ENCODE measurements at regions not wholly inside any gene's neighbourhood (a gene's known extent, or its start where the extent isn't known, plus 50 kb on each side); places are given as distances from the start of the nearest gene placed in this dataset.

DNA sequence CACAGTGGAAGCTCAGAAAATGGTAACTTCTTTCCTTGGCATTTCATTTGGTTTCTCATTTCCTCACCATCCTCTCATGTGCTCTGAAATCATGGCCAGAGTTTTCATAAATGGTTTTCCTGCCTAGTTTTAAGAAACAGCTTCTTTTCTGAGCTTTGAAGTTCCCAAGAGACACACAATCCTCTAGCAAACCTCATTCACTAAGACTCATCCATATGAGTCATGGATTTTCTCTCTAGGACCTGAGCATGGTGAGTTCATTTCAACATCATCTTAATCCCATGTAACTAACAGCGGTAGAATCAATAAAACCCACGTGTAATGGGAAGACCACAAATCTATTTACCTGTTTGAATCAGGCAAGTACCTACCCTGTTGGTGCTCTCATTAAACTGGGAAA lies 274.5 kb upstream of the LRTM1 start:
- H3K36me3 Mint-ChIP-seq (ENCODE audit: low read depth, unreplicated experiment) = no peaks in the 10 kb centered on the region
- TF ChIP-seq, protein P1, sequence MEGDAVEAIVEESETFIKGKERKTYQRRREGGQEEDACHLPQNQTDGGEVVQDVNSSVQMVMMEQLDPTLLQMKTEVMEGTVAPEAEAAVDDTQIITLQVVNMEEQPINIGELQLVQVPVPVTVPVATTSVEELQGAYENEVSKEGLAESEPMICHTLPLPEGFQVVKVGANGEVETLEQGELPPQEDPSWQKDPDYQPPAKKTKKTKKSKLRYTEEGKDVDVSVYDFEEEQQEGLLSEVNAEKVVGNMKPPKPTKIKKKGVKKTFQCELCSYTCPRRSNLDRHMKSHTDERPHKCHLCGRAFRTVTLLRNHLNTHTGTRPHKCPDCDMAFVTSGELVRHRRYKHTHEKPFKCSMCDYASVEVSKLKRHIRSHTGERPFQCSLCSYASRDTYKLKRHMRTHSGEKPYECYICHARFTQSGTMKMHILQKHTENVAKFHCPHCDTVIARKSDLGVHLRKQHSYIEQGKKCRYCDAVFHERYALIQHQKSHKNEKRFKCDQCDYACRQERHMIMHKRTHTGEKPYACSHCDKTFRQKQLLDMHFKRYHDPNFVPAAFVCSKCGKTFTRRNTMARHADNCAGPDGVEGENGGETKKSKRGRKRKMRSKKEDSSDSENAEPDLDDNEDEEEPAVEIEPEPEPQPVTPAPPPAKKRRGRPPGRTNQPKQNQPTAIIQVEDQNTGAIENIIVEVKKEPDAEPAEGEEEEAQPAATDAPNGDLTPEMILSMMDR (IDR thresholded peaks at IDR 0.05; ENCODE audit: unreplicated experiment) = no peak
- H3K4me1 Mint-ChIP-seq (ENCODE audit: unreplicated experiment) = peaks cover 4% of the 10 kb centered on the region
- no peaks in the 10 kb centered on the region for H3K9me3 Mint-ChIP-seq (ENCODE audit: unreplicated experiment)
- no peak for DNase-seq (ENCODE audit: low spot score)
- no peaks in the 10 kb centered on the region for H3K27me3 Mint-ChIP-seq (ENCODE audit: unreplicated experiment)
- H3K27ac Mint-ChIP-seq (ENCODE audit: unreplicated experiment) = no peak overlapping the region
- no peak overlapping the region for H3K4me3 Mint-ChIP-seq (ENCODE audit: unreplicated experiment)

DNA sequence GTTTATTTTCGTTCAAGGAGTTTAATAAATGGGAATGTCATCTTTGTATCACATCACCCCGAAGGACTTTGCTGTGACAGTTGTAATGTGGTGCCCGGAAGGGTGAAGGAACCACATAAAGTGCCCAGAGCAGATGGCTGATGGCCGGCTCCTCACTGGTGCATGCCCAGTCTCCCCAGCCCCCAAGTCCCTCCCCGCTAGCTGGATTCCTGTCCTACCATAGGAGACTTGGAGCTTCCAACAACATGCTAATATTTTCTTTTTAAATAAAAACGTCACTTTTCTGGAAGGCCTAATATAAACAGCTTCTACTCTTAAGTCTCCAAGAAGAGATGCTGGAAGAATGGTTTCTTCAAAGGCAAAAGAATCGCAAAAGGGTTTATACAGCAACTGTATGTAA lies 273.9 kb upstream of the LRTM1 start:
- Mint-ChIP-seq H3K9me3 (ENCODE audit: unreplicated experiment) (no peaks in the 10 kb centered on the region), H3K27me3 (ENCODE audit: unreplicated experiment) (no peaks in the 10 kb centered on the region), H3K27ac (ENCODE audit: unreplicated experiment) (no peak overlapping the region), H3K4me1 (ENCODE audit: unreplicated experiment) (peaks cover 4% of the 10 kb centered on the region), H3K36me3 (ENCODE audit: low read depth, unreplicated experiment) (no peaks in the 10 kb centered on the region), H3K4me3 (ENCODE audit: unreplicated experiment) (no peak overlapping the region)
- DNase-seq (ENCODE audit: low spot score) = no peak
- TF ChIP-seq, protein P1 (IDR thresholded peaks at IDR 0.05; ENCODE audit: unreplicated experiment) = no peak

DNA sequence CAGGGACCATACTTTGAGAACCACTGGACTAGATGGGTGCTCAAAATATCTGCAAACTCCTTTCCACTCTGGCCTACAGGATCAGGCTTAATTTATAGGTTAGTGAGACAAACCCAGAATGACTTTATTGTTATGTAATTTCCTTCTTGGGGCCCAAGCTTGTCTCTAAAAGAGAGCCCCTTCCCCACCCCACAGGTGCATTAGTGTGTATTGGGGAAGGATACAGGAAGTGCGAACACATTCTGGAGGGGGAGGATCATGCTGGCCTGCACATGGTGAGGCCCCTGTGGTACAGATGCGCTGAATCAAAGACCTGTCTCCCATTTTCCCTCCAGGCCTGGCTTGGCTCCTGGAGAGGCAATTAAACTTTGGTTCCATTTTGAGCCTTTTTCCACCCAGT lies 273.0 kb upstream of the LRTM1 start:
- no peaks in the 10 kb centered on the region for H3K36me3 Mint-ChIP-seq (ENCODE audit: low read depth, unreplicated experiment)
- H3K4me3 Mint-ChIP-seq (ENCODE audit: unreplicated experiment) = no peak overlapping the region
- H3K9me3 Mint-ChIP-seq (ENCODE audit: unreplicated experiment) = no peaks in the 10 kb centered on the region
- H3K4me1 Mint-ChIP-seq (ENCODE audit: unreplicated experiment) = peaks cover 4% of the 10 kb centered on the region
- DNase-seq (ENCODE audit: low spot score) = no peak
- H3K27ac Mint-ChIP-seq (ENCODE audit: unreplicated experiment) = no peak overlapping the region
- H3K27me3 Mint-ChIP-seq (ENCODE audit: unreplicated experiment) = no peaks in the 10 kb centered on the region
- TF ChIP-seq, protein P1 (IDR thresholded peaks at IDR 0.05; ENCODE audit: unreplicated experiment) = no peak

DNA sequence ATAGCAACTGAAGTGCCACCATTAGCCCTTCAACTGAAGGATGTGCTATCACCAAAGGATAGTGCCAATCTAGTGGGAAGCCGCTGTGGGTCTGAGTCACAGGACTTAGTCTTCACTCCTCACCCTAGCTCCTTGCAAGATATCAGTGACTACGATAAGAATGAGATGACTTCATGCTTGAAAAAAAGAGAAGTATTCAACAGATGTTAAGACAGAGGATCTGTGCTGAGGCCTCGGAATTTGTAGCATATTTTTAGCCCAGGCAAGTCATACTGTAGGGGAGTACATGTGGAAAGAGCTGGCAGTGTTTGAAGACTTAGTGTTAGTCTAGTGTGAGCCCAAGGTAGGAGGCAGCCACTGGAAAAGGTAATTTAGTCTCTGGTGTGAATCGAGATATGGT lies 270.7 kb upstream of the LRTM1 start:
- no peak overlapping the region for H3K4me3 Mint-ChIP-seq (ENCODE audit: unreplicated experiment)
- no peak overlapping the region for H3K27ac Mint-ChIP-seq (ENCODE audit: unreplicated experiment)
- no peaks in the 10 kb centered on the region for H3K9me3 Mint-ChIP-seq (ENCODE audit: unreplicated experiment)
- TF ChIP-seq, protein P1 (IDR thresholded peaks at IDR 0.05; ENCODE audit: unreplicated experiment) = no peak
- peaks cover 4% of the 10 kb centered on the region for H3K4me1 Mint-ChIP-seq (ENCODE audit: unreplicated experiment)
- H3K27me3 Mint-ChIP-seq (ENCODE audit: unreplicated experiment) = no peaks in the 10 kb centered on the region
- no peaks in the 10 kb centered on the region for H3K36me3 Mint-ChIP-seq (ENCODE audit: low read depth, unreplicated experiment)
- no peak for DNase-seq (ENCODE audit: low spot score)

DNA sequence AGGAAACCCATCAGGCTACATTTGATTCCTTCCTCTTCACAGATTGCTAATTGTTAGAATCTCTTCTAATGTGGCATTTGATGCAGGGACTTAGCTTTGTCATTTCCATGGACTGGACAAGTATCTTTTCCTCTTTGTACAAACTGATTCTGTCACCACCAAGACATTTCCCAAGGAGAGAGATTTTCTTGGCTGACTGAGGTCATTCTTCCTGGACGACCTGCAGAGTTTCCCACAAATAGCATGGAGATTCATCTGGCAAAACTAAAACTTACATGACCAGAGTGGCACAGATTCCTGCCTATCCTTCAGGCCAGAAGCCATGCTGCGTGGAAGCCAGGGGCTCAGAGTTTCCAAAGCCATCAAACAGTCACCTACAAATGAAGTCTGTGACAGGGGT lies 269.2 kb upstream of the LRTM1 start:
- no peaks in the 10 kb centered on the region for H3K9me3 Mint-ChIP-seq (ENCODE audit: unreplicated experiment)
- no peak overlapping the region for H3K4me3 Mint-ChIP-seq (ENCODE audit: unreplicated experiment)
- no peak overlapping the region for H3K27ac Mint-ChIP-seq (ENCODE audit: unreplicated experiment)
- H3K27me3 Mint-ChIP-seq (ENCODE audit: unreplicated experiment) = no peaks in the 10 kb centered on the region
- no peak for DNase-seq (ENCODE audit: low spot score)
- peaks cover 2% of the 10 kb centered on the region for H3K4me1 Mint-ChIP-seq (ENCODE audit: unreplicated experiment)
- TF ChIP-seq, protein P1 (IDR thresholded peaks at IDR 0.05; ENCODE audit: unreplicated experiment) = no peak
- no peaks in the 10 kb centered on the region for H3K36me3 Mint-ChIP-seq (ENCODE audit: low read depth, unreplicated experiment)
